NCI-H2196 treated with DMSO at 0.1 percent for 48 hours (cell line): ENCODE measurements at regions not wholly inside any gene's neighbourhood (a gene's known extent, or its start where the extent isn't known, plus 50 kb on each side); places are given as distances from the start of the nearest gene placed in this dataset.

Experiments
- DNase-seq: peaks from one replicate; lab custom pipeline; 2025; ENCODE audit not compliant: unreplicated experiment; lab: John Stamatoyannopoulos, UW

DNA sequence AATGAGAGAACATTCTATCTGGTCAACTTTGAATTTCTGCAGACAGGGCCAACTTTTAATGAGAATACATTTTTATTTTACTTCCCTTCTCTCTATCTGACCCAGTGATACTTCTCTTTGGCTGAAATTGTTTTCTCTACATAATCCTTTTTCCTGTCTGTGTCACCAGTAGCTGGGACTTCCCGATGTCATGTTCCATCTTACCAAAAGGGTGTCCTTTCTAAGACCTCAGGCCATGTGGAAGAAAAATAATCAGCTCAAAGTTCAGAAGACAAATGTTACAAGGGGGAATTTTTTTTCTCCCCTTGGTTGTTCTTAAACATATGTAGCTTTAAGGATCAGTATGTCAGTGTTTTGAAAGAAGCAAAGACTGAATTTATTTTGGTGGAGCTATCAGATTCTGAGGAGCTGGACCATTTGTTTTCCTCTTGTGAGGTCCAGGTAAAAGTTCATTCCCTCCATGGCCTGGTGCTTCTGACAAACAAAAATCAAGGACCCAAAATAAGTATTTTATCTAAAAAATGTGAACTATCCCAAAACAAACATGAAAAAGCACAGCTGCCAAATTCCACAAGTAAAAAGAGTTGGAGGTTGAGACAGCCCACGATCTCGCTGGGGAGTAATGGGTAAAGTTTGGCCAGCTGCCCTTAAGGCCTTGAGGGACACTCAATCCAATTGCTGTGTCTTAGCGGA is 859.4 kb upstream of the NR2F2 start:
- DNase-seq, result no peak

- no peak for DNase-seq
These were observed 858.8 kb upstream of the NR2F2 start for GRCh38 chr15:95471690-95472086.

- DNase-seq, result no peak
These were observed 855.4 kb upstream of the NR2F2 start for GRCh38 chr15:95475067-95475466.

DNA sequence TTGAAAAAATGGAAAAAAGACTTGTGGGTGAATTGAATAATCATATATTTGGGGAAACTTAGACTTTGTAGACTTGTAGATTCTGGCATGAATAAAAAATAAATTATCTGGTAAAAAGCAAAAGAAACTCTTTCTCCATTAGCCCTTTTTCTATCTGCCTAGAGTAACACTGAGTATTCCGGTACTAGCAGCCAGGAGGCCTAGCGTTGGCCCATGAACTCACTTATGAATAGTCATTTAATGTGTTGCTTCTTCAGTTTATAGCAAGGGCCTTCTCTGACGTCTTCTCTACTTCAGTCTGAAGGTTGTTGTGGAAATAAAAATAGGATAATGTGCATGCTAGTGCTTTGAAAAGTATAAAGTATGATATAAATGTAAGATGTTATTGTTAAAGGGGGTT is 851.2 kb upstream of the NR2F2 start:
- no peak for DNase-seq

DNA sequence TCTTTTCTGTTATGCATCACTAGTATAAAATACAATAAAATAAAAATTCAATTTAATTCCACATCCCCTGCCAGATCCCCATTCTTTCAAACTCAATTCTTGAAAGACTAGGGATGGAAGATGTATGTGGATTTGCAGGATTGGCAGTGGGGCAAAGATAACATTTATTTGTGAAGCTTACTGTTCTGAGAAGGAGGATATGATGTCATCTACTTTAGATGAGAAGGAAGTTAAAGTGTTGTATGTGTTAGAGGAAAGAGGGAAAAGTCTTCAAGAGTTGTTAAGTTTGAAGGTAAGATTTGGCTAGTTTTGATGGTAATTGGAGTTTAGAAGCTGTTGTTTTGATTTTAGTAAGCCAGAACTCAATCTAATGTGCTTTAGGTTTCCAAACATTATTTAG is 845.1 kb upstream of the NR2F2 start:
- DNase-seq, result no peak

DNA sequence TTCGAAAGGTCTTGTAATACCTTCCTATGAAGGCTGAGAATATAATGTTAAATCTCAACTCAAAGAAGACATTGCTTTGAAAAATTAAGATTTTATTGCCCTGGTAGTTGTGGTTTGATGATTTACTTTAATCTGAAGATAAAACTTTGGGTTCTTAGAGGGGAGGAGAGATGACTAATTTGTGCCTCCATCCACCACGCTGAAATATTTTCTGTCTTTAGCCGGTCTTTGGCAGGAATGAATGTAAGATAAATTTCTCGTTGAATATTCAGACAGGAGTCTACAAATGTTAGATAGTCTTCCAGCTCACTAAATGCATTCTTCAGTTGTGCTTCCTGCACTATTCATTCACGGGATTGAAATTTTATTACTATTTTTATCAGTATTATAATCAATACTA is 844.3 kb upstream of the NR2F2 start:
- DNase-seq, result no peak

DNA sequence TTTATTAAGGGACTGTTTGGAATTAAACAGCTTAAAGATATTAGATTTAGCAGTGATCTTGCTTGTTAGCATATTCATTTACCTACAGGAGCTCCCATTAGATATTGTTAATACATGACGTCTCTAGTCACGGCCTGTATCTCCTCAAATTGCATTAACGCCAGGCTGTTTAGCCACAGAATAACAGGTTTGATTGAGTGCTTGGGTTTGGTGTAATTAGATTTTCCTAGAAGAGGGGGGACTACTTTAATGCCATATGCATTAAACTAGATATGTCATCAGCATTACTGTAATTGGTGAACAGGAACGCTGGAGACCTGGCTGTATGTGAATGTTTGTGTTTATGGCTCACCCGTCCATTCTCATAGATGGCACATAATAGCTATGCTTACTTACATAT is 841.4 kb upstream of the NR2F2 start:
- DNase-seq, result no peak

DNA sequence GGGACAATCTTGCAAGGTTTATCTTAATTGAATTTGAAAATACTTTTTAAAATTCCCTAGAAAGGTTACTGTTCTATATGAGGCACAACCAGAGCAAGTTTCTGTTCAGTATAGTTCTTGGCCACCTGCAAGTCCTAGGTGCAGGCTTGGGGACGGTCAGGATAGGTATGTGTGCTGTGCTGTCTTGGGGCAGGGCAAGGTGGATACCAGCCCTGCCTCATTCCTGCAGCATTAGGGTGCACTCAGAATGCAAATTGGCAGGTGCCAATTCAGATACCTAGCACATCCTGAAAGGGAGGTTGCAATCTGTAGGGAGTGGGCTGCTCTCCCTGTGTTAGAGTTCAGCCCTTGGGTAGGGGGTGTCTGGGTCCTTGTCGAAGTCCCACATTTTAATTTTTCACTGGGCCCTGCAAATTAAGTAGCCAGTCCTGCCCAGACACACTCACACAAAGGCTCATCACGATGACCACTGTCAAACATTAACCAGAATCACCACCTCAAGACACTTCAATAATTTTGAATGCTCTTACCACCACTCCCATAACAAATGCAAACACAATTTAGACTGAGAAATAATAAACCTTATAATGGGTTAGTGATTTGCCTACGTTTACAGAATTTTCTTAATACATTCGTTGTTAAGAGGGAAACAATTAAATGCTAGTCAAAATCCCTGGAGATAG is 838.0 kb upstream of the NR2F2 start:
- no peak for DNase-seq

GRCh38 chr15:95494971-95495541 is 835.4 kb upstream of the NR2F2 start:
- DNase-seq, result no peak

DNA sequence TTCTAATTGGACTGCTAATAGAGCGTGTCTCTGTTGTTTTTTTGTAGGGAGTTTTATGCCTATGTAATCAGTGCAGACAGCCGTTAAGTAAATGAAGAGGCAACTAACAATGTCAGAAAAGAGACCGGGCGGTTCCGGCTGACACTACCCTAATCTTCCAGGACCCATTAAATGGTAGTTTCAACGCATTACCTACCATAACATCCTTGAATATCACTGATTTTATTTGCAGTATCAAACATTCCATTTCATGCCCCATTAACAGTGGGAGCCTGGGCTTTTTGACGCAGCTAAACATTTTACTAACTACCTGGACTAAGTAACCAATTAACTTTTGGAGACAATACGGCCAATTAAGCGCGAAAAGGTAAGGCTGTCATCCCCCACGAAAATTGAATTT is 832.9 kb upstream of the NR2F2 start:
- DNase-seq, result no peak

DNA sequence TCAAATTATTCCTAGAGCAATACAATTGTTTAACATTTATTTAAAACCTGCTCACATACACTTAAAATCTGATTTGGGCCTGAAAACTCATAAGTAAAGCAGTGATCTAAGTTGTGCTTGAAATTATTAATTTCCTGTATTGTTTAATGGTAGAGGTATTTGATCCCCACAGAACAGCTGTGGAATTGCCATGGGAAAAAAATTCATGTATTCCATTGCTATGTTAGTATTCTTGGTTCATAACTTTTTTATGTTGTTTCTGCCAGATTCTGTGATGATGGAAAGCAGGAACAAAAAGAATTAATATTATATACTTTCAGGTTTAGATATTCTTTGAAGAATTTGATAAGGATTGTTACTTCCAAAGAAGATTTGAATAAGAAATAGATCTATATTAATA is 831.5 kb upstream of the NR2F2 start:
- no peak for DNase-seq

- DNase-seq, result no peak
These were observed 831.1 kb upstream of the NR2F2 start for GRCh38 chr15:95499397-95499796.

GRCh38 chr15:95501865-95502264 is 828.6 kb upstream of the NR2F2 start:
- no peak for DNase-seq

DNA sequence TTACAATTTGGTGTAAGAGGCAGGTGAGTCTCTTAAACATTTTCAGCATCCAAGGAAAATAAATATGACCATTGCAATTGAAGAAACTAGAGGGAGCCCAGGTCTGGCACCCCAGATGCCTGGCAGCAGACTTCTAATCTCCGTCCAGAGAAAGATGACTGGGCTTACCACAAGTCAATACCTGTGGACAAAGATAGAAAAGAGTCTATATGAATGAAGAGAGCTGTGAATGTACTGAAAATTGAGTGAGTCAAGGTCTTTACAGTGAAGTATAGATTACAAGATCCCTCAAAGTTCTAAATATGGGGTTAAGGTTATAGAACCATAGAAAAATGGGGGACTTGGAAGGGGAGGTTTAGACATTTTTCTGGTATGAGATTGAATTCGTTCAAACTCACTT is 827.4 kb upstream of the NR2F2 start:
- DNase-seq, result no peak

GRCh38 chr15:95503640-95504225 is 826.8 kb upstream of the NR2F2 start:
- no peak for DNase-seq

GRCh38 chr15:95511671-95512070 is 818.8 kb upstream of the NR2F2 start:
- no peak for DNase-seq

- no peak for DNase-seq
These were observed 817.6 kb upstream of the NR2F2 start for GRCh38 chr15:95512906-95513305.

GRCh38 chr15:95519887-95520286 is 810.6 kb upstream of the NR2F2 start:
- no peak for DNase-seq

DNA sequence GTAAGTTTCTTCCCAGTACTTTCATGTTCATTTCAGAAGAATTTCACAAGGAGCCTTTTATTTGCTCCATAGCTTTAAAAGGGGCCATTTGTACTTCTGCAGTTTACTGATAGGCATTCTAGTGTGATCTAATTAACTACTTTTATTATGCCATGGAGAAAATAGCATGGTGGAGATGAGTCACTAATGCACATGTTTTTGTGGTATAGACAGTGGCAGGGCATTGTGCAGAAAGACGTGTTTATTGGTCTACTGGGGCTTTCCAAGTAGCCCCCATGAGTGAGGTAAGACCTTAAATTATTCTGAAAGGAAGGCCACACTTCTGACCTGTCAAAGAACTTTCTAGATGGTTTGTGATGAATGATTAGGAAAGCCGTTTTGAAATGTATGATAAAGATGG is 810.0 kb upstream of the NR2F2 start:
- DNase-seq, result no peak

GRCh38 chr15:95520922-95521321 is 809.6 kb upstream of the NR2F2 start:
- no peak for DNase-seq

DNA sequence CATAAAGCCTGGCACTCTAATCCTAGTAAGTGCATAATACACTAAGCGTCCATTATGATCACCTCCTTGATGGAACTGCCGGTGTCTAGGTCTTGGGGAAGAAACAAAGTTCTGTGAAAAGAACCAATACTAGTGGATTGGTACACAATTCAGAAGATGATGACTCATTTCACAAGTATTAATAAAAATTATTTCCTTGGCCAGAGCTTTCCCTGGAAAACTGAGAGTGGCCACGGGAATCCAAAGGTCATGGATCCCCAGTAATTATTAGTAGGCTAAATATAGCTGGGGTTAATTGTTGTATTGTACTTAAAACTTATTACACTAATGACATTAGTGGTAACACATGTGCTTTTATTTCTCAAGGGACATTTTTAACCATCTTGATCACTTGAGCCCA is 808.0 kb upstream of the NR2F2 start:
- no peak for DNase-seq

- no peak for DNase-seq
These were observed 801.6 kb upstream of the NR2F2 start for GRCh38 chr15:95528920-95529319.
